ENCODE measurements at regions not wholly inside any gene's neighbourhood (a gene's known extent, or its start where the extent isn't known, plus 50 kb on each side); places are given as distances from the start of the nearest gene placed in this dataset.

DNA sequence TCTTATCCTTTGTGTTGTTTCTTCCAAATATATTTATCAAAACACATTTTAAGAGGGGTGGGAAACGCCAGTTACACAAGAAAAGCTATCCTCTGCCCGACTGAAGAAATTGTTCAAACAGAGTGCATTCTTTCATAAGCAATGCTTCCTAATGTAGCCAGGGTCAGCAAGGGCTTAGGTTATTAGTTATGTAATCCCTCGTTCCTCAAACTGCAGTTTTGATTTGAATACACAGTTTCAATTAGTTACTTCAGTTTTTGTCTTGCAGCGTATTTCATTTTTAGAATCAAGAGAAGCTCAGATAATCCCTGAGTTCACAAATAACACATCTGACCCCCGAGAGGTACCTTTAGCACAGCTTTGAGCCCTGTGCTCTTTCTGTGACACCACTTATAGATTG, 141.7 kb upstream of the NRIP1 start (continued):
- TF ChIP-seq ATF2 (IDR thresholded peaks at IDR 0.05; ENCODE audit: low read length), result peak; percentile 74
- 0 out of 2 replicates have a peak, but pooled peaks have one; percentile 24 for TF ChIP-seq EED (IDR thresholded peaks at IDR 0.05; ENCODE audit: low read depth)
- 0 out of 2 replicates have a peak, but pooled peaks have one; percentile 27 for TF ChIP-seq TBL1XR1 (IDR thresholded peaks at IDR 0.05; ENCODE audit: low read depth, low read length)
- no peak for TF ChIP-seq MTA2 (IDR thresholded peaks at IDR 0.05; ENCODE audit: low read depth)
- peak; percentile 23; the same call in 1 of the 2 replicates for TF ChIP-seq RUNX3 (IDR thresholded peaks at IDR 0.05; ENCODE audit: low read length)
- TF ChIP-seq SIN3A (IDR thresholded peaks at IDR 0.05; ENCODE audit: low read depth, low read length), result no peak
- TF ChIP-seq ATF7 (IDR thresholded peaks at IDR 0.05; ENCODE audit: low read depth), result peak; percentile 29; the same call in 1 of the 2 replicates
- no peak for TF ChIP-seq RCOR1 (conservative IDR thresholded peaks at IDR 0.05; ENCODE audit: low read depth, low read length)
- TF ChIP-seq, protein P1, sequence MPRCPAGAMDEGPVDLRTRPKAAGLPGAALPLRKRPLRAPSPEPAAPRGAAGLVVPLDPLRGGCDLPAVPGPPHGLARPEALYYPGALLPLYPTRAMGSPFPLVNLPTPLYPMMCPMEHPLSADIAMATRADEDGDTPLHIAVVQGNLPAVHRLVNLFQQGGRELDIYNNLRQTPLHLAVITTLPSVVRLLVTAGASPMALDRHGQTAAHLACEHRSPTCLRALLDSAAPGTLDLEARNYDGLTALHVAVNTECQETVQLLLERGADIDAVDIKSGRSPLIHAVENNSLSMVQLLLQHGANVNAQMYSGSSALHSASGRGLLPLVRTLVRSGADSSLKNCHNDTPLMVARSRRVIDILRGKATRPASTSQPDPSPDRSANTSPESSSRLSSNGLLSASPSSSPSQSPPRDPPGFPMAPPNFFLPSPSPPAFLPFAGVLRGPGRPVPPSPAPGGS (IDR thresholded peaks at IDR 0.05; ENCODE audit: borderline replicate concordance, insufficient read depth, low read depth, low read length, poor library complexity, severe bottlenecking), result peak; percentile 25
- no peak for TF ChIP-seq SMAD1 (IDR thresholded peaks at IDR 0.05; ENCODE audit: low read depth, partially characterized antibody)
- 0 out of 2 replicates have a peak, but pooled peaks have one; percentile 8 for TF ChIP-seq RAD21 (IDR thresholded peaks at IDR 0.05; ENCODE audit: insufficient read depth, low read depth, low read length)
- TF ChIP-seq SMC3 (IDR thresholded peaks at IDR 0.05; ENCODE audit: borderline replicate concordance, low read length), result no peak
- TF ChIP-seq NR2F1 (conservative IDR thresholded peaks at IDR 0.05), result peak; percentile 81
- TF ChIP-seq GABPA (IDR thresholded peaks at IDR 0.05; ENCODE audit: low read depth), result 0 out of 2 replicates have a peak, but pooled peaks have one; percentile 28
- TF ChIP-seq KLF5 (IDR thresholded peaks at IDR 0.05; ENCODE audit: partially characterized antibody), result no peak
- no peak for TF ChIP-seq NFYB (IDR thresholded peaks at IDR 0.05; ENCODE audit: insufficient read depth, low read depth, low read length)
- peak; percentile 48; the same call in 1 of the 2 replicates for TF ChIP-seq FOXM1 (IDR thresholded peaks at IDR 0.05; ENCODE audit: low read depth, low read length)
- TF ChIP-seq CREM (IDR thresholded peaks at IDR 0.05; ENCODE audit: low read depth), result 0 out of 2 replicates have a peak, but pooled peaks have one; percentile 49
- TF ChIP-seq, protein P2, sequence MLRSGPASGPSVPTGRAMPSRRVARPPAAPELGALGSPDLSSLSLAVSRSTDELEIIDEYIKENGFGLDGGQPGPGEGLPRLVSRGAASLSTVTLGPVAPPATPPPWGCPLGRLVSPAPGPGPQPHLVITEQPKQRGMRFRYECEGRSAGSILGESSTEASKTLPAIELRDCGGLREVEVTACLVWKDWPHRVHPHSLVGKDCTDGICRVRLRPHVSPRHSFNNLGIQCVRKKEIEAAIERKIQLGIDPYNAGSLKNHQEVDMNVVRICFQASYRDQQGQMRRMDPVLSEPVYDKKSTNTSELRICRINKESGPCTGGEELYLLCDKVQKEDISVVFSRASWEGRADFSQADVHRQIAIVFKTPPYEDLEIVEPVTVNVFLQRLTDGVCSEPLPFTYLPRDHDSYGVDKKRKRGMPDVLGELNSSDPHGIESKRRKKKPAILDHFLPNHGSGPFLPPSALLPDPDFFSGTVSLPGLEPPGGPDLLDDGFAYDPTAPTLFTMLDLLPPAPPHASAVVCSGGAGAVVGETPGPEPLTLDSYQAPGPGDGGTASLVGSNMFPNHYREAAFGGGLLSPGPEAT (IDR thresholded peaks at IDR 0.05; ENCODE audit: low read depth), result no peak
- no peak for TF ChIP-seq KAT2A (conservative IDR thresholded peaks at IDR 0.05; ENCODE audit: control insufficient read depth, low read depth, low read length)
- no peak for TF ChIP-seq FOS (IDR thresholded peaks at IDR 0.05; ENCODE audit: borderline replicate concordance, extremely low read depth, insufficient read length)
- peak; percentile 86; the same call in 1 of the 2 replicates for TF ChIP-seq IRF4 (IDR thresholded peaks at IDR 0.05; ENCODE audit: low read depth, low read length)
- TF ChIP-seq, protein P3, sequence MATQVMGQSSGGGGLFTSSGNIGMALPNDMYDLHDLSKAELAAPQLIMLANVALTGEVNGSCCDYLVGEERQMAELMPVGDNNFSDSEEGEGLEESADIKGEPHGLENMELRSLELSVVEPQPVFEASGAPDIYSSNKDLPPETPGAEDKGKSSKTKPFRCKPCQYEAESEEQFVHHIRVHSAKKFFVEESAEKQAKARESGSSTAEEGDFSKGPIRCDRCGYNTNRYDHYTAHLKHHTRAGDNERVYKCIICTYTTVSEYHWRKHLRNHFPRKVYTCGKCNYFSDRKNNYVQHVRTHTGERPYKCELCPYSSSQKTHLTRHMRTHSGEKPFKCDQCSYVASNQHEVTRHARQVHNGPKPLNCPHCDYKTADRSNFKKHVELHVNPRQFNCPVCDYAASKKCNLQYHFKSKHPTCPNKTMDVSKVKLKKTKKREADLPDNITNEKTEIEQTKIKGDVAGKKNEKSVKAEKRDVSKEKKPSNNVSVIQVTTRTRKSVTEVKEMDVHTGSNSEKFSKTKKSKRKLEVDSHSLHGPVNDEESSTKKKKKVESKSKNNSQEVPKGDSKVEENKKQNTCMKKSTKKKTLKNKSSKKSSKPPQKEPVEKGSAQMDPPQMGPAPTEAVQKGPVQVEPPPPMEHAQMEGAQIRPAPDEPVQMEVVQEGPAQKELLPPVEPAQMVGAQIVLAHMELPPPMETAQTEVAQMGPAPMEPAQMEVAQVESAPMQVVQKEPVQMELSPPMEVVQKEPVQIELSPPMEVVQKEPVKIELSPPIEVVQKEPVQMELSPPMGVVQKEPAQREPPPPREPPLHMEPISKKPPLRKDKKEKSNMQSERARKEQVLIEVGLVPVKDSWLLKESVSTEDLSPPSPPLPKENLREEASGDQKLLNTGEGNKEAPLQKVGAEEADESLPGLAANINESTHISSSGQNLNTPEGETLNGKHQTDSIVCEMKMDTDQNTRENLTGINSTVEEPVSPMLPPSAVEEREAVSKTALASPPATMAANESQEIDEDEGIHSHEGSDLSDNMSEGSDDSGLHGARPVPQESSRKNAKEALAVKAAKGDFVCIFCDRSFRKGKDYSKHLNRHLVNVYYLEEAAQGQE (IDR thresholded peaks at IDR 0.05; ENCODE audit: low read depth, low read length), result no peak
